HG03045 (cell line): ENCODE measurements at regions not wholly inside any gene's neighbourhood (a gene's known extent, or its start where the extent isn't known, plus 50 kb on each side); places are given as distances from the start of the nearest gene placed in this dataset.

Experiments
- ATAC-seq: cut with Tn5 transposase; IDR thresholded peaks from one replicate; pipeline ENCODE4 v1.9.1; 2021; ENCODE audit warnings: mild to moderate bottlenecking, moderate library complexity; ENCODE audit not compliant: unreplicated experiment

DNA sequence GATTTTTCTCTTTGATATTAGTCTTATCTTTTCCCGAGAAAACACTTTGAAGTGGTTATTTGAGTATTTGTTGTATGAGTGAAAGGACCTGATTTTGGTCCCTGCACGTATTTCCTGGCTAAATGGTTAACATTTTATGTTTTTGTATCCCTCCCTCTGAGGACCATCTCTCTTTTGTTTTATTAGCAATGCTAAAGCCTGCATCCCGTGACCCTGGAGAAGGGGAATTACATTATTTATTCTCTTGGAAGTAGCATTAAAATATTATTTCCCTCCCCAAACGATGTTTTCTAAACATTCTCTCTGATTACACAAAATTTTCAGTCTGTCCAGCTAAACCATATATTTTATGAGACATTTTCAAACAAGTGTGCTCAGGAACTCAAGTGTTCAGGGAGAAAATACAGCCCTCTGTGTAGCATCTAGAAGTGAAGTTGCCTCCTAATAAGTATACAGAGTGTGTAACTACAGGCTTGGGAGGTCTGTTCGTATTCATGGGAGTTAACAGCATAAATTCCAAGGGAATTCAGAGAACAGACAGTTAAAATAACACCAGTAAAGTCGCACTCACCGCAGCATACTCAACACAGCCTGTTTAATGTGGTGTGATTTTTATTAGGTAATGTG lies 163.8 kb upstream of the NPVF start:
- no peak for ATAC-seq

DNA sequence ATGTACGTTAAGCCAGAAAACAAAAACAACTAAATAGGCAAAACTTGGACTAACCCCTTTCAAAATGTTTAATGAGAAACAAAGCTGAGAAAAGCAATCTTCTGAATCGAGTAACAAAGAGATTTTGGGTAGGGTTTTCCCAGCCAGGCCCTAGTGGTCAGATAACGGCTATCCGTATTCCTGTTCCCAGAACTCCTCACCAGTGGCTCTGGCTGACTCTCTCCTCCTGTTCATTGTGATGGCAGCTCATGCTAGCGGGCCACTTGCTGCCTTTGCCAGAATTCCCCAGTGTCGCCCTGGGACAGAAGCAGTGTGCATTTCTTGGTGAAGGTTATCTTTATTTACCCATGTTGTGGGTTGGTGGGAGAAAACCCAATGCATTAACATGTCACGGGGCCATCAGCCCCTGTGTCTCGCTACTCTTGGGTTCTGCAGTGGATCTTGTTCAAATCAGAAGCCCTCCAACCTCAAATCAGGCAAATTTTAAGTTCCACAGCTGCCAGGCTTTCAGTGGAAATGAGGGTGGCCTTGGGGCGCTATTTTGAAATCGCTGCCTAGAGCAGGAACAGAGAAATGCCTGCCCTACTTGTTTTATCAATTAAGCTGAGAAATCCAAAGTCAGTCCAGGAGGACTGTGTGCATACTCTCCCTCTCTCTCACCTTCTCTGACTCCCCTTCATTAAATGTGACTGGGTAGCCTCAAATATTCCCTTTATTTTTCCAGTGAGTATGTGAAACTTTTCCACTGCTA lies 164.5 kb upstream of the NPVF start:
- ATAC-seq = no peak

GRCh38 chr7:25395976-25396375 lies 167.7 kb upstream of the NPVF start:
- ATAC-seq = no peak

DNA sequence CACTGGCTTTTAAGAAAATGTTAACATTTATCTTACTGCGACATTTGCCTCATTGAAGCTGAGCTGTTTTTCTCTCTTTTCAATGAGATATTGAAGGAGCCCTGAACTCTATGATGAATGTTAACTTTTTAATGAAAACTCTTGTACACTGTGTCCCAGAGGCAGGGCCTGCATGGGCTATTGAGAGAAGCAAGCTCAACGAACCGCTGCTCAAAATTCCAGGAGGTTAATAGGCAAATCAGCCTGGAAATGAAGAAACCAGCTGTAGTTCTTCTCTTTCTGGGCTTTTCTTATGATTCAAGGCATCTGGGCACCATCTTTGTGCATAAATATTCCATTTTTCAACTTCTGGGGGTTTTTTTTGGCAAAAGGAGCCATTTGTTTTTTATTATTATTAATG lies 168.4 kb upstream of the NPVF start:
- ATAC-seq = no peak

GRCh38 chr7:25398418-25398817 lies 170.1 kb upstream of the NPVF start:
- no peak for ATAC-seq

GRCh38 chr7:25399000-25399750 lies 170.9 kb upstream of the NPVF start:
- ATAC-seq = no peak

- no peak for ATAC-seq
Measured at GRCh38 chr7:25402532-25402931, 174.2 kb upstream of the NPVF start.

DNA sequence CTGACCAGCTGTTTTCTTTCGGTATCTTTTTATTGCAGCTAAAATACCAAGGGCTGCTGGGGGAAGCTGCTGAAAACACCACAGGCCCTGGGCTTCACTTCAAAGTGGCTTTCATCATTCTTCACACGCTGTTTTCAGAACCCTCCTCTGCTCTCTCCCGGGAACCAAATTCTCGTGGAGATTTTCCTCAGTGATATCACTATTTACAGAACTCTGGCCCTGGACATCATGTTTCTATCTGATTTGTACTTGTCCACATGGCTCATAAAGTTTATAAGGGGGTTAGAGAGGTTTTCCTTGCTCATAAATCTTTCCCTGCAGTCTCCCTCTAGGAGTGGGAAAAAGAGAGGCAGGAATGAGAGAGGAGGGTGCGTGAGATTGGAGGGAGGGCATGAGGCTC lies 177.4 kb upstream of the NPVF start:
- ATAC-seq = no peak

GRCh38 chr7:25407053-25407452 lies 178.8 kb upstream of the NPVF start:
- no peak for ATAC-seq

DNA sequence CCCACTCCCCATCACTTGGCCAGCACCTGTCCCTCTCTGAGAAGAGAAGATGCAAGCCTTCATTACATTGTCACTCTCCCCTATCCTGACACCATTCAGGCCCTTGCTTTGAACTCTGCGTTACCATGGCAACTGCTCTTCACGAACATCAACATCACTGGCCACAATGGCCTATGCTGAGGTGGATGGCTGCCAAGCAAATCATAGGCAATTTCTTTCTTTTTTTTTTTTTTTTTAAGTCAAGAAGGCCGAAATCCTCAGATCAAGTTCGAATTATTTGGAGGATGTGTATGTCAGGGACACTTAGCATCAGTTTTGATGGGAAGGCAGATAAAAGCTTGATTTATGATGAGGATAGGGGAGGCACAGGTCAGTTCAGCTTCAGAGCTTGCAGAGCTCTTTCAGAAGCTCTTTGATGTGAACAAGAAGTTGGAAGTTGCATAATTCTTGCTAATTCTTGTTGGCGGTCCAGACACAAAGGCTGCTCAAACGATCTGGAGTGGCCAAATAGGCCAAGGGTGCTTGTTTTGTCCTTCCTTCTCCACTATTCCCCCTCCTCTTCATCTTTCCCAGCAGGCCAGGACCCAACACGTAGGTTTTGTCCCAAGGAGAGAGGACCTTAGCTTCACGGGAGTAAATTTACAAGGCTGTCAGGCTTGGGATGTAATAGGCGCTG lies 179.9 kb upstream of the NPVF start:
- ATAC-seq = no peak

GRCh38 chr7:25408876-25409275 lies 180.6 kb upstream of the NPVF start:
- ATAC-seq = no peak

DNA sequence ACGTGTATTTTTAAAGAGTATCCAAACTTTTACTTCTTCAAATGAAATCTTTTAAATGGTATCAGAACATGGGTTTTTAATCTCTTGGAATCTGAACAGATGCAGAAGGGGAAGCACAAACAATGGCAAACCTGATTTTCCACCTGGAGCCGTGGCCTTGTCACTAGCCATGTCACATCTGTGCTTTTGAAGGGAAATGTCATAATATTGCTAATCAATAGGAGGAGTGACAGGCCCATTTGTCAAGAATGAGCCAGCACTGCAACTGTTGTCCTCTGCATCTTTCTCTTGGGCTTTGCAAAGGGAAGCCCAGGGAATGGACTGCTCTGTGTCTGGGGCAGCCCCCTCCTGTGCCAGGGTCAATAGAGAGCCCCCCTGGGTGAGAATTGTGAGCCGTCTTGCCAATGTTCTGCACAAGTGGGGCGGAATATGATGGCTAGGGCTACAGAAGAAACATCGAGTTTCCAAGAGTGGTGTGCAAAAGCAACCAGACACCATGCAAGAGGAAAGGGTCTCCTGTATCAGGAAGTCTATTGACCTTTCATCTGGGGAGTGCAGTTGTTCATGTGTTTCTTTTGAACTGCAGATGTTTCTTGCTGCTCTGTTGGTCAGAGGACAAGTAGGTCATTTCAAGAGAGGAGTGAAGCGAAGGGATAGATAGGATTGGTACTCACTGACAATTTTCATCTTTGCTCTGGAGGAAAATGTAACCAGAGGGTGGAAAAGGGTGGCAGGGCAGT lies 181.8 kb upstream of the NPVF start:
- no peak for ATAC-seq

DNA sequence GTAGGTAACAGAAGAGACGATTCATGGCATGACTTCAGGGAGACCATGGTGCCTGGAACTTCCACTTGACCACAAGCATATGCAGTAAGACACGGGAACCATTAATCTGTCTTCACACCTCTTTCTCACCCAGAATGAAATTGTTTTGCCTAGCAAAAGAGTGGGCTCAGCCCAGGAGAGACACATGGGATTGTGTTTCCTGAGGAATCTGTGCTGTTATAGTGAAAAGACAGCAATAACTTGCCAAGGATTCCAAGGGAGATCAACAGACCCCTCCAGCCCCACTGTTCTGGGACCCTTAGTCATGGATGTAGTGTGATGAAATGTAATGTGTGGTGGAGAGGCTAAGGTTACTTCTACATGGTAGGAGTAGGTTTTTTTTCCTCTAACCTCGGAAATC lies 192.5 kb upstream of the NPVF start:
- ATAC-seq = no peak

DNA sequence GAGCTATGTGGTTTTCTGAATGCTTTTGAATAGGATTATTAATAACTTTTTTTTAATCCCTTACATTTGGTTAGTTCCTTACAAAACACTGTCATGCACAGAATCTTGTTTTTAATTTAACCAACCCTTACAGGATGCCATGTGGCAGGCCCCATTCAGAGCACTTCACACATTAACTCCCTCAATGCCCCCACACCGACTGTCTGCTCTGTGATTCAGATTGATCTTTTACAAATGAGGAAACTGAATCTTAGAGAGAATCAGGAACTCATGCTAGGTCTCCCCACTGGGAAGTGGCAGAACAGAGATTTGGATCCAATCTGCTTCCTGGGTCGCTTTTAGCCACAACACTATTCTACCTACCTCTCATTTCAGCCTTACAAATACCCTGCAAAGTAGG lies 195.8 kb upstream of the NPVF start:
- no peak for ATAC-seq

DNA sequence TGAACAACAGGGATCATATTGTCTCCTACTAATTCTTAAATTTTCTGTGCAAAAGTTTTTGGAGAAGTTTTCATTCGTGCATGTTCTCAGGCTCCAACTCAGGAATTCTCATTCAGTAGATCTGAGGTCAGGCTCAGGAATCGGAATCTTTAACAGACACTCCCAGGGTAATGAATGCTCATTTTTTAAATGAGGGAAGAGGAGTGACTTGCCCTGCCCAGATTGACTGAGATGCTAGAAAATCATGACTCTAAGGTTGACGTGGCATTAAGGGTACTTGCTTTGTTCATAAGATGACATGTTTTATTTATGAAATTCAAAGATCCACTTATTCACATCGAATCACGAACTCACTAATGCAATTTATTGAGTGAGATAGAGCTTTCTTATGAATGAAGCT lies 196.6 kb upstream of the NPVF start:
- ATAC-seq = no peak

DNA sequence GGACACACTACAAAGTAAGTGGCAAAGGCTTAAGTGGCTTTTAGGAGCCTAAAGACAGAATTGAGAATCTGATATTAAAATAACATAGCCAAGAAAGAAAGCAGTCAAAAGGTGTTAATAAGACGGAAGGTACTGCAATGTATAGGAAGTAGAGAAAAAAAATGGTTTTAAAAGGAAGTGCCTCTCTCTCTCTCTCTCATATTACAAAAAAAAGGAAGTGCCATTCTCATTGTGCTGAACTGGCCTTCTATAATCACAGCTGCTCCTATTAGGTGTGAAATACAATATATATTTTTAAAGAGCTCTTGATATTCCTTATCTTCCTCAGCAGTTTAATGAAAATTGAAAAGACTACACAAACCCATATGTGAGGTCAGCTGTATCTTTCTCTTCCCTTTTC lies 199.4 kb upstream of the NPVF start:
- ATAC-seq = no peak

DNA sequence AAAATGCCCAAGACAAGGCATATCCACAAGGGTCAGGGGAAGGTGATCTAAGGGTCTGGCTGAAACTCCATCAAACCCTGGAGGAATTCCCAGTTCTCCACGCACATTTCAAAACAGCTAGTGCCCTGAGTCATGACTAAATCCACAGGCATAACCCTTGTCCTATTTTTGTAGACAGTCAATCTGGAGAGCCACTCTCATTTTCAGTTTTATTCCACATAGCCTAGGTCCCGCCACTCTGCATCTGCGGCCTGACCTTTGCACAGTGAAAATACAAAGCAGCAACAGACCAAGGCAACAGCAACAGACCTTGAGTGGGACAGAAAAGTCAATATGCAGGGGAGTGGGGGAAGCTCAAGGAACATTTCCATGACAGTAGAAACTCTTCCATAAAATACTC lies 201.4 kb upstream of the NPVF start:
- ATAC-seq = no peak

GRCh38 chr7:25430200-25430931 lies 202.1 kb upstream of the NPVF start:
- no peak for ATAC-seq

DNA sequence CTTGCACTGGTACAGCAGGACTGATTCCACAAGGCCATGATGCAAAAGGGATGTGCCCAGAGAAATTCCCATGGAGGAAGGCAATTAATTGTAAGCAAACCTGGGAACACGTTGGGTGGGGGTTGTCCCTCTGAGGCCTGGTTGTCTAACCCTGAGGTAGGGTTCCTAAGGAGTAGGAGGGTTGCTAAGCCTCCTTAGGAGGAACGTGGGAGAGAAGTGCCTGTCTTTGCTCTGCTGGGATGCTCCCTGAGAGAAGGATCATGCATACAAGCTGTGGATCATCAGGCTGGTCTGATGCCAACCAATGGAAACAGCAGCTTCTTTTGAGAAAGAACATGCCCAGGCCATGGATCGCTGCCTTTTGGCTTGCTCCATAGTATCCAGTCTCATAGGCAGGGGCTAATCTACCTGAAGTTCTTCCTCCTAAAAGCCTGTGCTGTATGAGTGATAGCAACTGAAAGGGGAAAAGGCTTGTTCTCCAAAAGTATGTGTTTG lies 203.7 kb upstream of the NPVF start:
- no peak for ATAC-seq

- ATAC-seq = no peak
Measured at GRCh38 chr7:25432807-25433206, 204.5 kb upstream of the NPVF start.
